ENCODE measurements at regions not wholly inside any gene's neighbourhood (a gene's known extent, or its start where the extent isn't known, plus 50 kb on each side); places are given as distances from the start of the nearest gene placed in this dataset.

DNA sequence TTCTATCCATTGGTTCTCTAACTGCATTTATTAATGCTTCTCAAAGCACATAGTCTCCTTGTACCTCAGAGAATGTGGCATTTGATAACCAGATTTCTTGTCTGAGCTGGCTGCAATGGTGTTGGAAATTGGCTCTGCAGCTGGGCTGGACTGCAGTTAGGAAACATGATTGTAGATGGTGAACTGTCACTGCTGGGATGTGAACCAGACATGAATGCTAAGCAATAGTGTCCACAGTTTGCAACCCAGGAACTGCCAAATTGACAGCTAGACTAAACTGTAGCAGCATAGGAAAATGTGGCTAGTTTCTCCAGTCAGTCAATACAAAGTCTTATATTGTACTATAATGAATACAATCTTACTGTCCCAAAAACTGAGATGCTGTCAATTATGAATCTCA lies 656.6 kb upstream of the GOLIM4 start:
- TF ChIP-seq, protein P1, sequence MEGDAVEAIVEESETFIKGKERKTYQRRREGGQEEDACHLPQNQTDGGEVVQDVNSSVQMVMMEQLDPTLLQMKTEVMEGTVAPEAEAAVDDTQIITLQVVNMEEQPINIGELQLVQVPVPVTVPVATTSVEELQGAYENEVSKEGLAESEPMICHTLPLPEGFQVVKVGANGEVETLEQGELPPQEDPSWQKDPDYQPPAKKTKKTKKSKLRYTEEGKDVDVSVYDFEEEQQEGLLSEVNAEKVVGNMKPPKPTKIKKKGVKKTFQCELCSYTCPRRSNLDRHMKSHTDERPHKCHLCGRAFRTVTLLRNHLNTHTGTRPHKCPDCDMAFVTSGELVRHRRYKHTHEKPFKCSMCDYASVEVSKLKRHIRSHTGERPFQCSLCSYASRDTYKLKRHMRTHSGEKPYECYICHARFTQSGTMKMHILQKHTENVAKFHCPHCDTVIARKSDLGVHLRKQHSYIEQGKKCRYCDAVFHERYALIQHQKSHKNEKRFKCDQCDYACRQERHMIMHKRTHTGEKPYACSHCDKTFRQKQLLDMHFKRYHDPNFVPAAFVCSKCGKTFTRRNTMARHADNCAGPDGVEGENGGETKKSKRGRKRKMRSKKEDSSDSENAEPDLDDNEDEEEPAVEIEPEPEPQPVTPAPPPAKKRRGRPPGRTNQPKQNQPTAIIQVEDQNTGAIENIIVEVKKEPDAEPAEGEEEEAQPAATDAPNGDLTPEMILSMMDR (IDR thresholded peaks at IDR 0.05): no peak
- Histone ChIP-seq H3K36me3 (no peaks in the 10 kb centered on the region), H3K4me1 (no peaks in the 10 kb centered on the region), H3K27ac (no peak overlapping the region), H3K27me3 (no peaks in the 10 kb centered on the region), H3K9me3 (no peaks in the 10 kb centered on the region), H3K4me3 (no peak overlapping the region)
- DNase-seq (ENCODE audit: low spot score in 2 of 2): no peak
- intact Hi-C loops (cut with DNase I): no loop called here

- Histone ChIP-seq H3K9me3 (no peaks in the 10 kb centered on the region), H3K4me1 (no peaks in the 10 kb centered on the region), H3K27ac (no peak overlapping the region), H3K36me3 (no peaks in the 10 kb centered on the region), H3K4me3 (no peak overlapping the region), H3K27me3 (no peaks in the 10 kb centered on the region)
- TF ChIP-seq, protein P1 (IDR thresholded peaks at IDR 0.05): no peak
- no peak for DNase-seq (ENCODE audit: low spot score in 2 of 2)
- intact Hi-C loops (cut with DNase I): no loop called here
These were observed 652.0 kb upstream of the GOLIM4 start for GRCh38 chr3:168747697-168748096.

DNA sequence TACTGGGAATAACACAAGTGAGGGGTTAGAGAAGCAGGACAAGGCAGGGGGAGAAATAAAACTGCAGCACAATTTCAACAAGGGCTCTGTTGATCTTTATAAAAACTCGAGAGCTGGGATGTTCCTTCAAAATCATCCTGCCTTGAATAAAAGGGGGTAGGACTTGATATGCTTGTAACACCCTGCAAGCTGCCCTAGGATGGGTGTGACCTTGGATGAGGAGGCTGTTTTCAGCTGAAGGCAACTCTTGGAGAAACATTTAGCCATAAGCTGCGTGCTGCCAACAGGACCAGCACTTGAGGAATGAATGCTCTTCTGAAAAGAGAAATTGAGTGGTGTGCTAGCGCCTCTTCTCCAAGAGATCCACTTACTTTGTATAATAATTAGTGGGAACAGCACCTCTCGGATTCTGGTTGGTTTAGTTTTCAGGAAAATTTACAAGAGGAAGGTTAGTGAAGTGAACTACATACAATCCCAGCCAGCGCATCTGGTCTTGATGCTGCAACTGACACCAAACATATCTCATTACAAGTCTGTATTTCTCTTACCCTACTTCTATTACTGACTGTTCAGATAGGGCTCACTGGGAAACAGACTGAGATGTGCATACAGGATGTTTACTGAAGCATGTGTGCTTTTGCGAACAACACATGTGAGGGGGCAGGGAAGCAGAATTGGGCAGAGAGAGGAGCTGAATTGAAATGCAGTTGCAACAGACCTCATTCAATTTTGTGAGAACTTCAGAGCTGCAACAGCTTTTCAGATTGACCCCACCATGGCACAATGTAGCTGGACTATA lies 643.0 kb upstream of the GOLIM4 start:
- DNase-seq (ENCODE audit: low spot score in 2 of 2): no peak
- TF ChIP-seq, protein P1 (IDR thresholded peaks at IDR 0.05): no peak
- Histone ChIP-seq H3K4me3 (no peak overlapping the region), H3K4me1 (no peaks in the 10 kb centered on the region), H3K36me3 (no peaks in the 10 kb centered on the region), H3K9me3 (no peaks in the 10 kb centered on the region), H3K27me3 (no peaks in the 10 kb centered on the region), H3K27ac (no peak overlapping the region)
- intact Hi-C loops (cut with DNase I): no loop called here

DNA sequence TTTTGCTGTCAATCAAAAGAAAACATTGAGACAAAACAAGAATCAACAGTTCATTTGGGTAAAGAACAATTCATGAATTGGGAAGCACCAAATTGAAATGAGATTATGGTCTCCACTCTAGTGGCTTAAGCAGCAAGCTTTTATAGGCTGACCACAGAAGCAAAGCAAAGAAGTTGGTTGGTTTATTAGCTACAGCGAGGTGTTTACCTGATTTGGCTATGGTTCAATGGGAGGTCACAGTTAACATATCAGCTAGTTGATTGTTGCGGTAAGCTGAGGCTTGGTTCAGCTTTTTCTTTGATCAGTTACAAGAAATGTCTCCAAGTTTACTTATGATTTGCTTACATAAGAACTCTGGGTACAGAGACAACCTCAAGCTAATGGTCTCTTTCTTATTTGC lies 640.5 kb upstream of the GOLIM4 start:
- H3K36me3 ChIP-seq: no peaks in the 10 kb centered on the region
- no peaks in the 10 kb centered on the region for H3K27me3 ChIP-seq
- DNase-seq (ENCODE audit: low spot score in 2 of 2): no peak
- no peak overlapping the region for H3K27ac ChIP-seq
- TF ChIP-seq, protein P1 (IDR thresholded peaks at IDR 0.05): no peak
- H3K9me3 ChIP-seq: no peaks in the 10 kb centered on the region
- intact Hi-C loops (cut with DNase I): no loop called here
- H3K4me1 ChIP-seq: no peaks in the 10 kb centered on the region
- no peak overlapping the region for H3K4me3 ChIP-seq

DNA sequence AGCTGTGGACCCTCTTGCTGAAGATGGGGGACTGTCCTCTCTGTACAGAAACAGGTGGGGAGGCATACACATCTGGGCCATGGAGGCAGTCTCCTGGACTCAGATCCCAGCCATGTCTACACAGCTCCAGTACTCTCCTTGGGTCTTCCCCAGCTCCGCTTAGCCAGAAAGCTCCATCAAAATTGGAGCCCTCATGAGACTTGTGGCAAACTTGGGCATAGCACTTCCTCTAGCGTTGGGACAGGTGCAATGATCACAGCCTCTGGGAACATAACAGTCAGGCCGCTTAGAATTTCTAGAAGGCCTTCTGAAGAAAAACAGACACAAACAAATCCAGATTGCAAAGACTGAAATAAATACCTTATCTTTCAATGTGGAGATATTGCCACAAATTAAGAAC lies 634.3 kb upstream of the GOLIM4 start:
- TF ChIP-seq, protein P1 (IDR thresholded peaks at IDR 0.05): no peak
- Histone ChIP-seq H3K4me1 (no peaks in the 10 kb centered on the region), H3K4me3 (no peak overlapping the region), H3K27me3 (no peaks in the 10 kb centered on the region), H3K27ac (no peak overlapping the region), H3K9me3 (no peaks in the 10 kb centered on the region), H3K36me3 (no peaks in the 10 kb centered on the region)
- DNase-seq (ENCODE audit: low spot score in 2 of 2): no peak
- intact Hi-C loops (cut with DNase I): no loop called here
